Thyroid gland (tissue), 4 donors: ENCODE measurements at regions not wholly inside any gene's neighbourhood (a gene's known extent, or its start where the extent isn't known, plus 50 kb on each side); places are given as distances from the start of the nearest gene placed in this dataset.

Experiments used
- DNase-seq, 2 donors: peaks; one replicate each; pipeline ENCODE4 v3.0.0-alpha.2; 2019
- H3K27ac ChIP-seq, 3 donors: fragments of 200-600 bp; sonication (generic); 1 replicate in 2 of 3; 2 replicates in 1 of 3; pipeline ENCODE4 v1.5.1; 2016 to 2019; ENCODE audit warnings: mild to moderate bottlenecking in 1 of 3, moderate library complexity in 1 of 3
- H3K27me3 ChIP-seq: fragments of 200-600 bp; sonication (generic); one replicate; pipeline ENCODE4 v1.5.1; 2019
- H3K36me3 ChIP-seq, 2 donors: fragments of 200-600 bp; sonication (generic); one replicate each; pipeline ENCODE4 v1.5.1; 2016 to 2019
- H3K4me1 ChIP-seq, 2 donors: fragments of 200-600 bp; sonication (generic); one replicate each; pipeline ENCODE4 v1.5.1; 2017 to 2019
- H3K4me3 ChIP-seq, 3 donors: fragments of 200-600 bp; sonication (generic); replicated peaks in 1 of 3; 1 replicate in 2 of 3; 2 replicates in 1 of 3; pipeline ENCODE4 v1.5.1; 2016; ENCODE audit warnings: mild to moderate bottlenecking in 1 of 3
- H3K9me3 ChIP-seq: fragments of 200-600 bp; sonication (generic); one replicate; pipeline ENCODE4 v1.5.1; 2017
- POLR2A ChIP-seq, 2 donors: fragments of 450-650 bp; IDR thresholded peaks; one replicate each; pipeline ENCODE4 v1.6.1; 2017; ENCODE audit warnings: antibody characterized with exemption in 2 of 2, mild to moderate bottlenecking in 2 of 2, moderate library complexity in 1 of 2
- WGBS, 2 donors: methylation state at CpG; one replicate each; pipeline ENCODE4 v1.1.5; 2017; 5-methylcytosine and 5-hydroxymethylcytosine counted together
- intact Hi-C: fragments of 100-400 bp; cut with DNase I; formaldehyde crosslinking; loops from one replicate; pipeline ENCODE4 v1.15.1; 2023
- TF ChIP-seq, protein P1 (sequence below), 6 experiments: fragments of 200-600 bp in 3 of 6; fragments of 450-650 bp in 3 of 6; sonication (generic) in 3 of 6; IDR thresholded peaks; one replicate each; pipeline ENCODE4 v1.5.1; 2016 to 2019; ENCODE audit warnings: antibody characterized with exemption in 6 of 6, mild to moderate bottlenecking in 2 of 6, inconsistent platforms in 1 of 6, moderate library complexity in 1 of 6

DNA sequence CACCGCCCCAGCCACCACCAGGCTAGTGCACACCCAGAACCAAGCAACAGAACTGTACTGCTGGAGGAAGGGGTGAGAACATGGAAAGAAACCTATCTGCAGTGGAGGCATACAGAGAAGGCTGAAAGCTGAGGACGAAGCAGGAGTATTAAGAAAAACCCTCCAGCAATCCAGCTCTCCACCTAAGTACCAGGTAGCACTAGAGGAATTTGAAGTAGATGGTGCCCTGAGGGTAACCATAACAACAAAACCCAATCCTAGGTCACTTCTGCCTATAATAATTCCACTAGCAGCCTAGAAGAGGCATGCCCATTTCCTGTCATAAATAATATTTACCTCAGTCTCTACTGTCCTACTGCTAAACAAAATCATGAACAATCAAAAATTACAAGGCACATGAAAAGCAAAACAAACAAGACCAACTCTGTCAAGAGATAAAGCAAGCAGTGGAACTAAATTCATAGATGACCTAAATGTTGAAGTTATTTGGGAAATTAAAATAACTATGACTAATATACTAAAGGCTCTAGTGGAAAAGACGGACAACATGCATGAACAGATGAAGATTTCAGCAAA lies 51.1 kb downstream of the HYCC1 start:
- H3K4me1 ChIP-seq: no peaks in the 10 kb centered on the region
- intact Hi-C loops: no loop called here
- WGBS, 2 donors: 64 to 83% methylated on average over 3 of the region's 3 CpGs
- DNase-seq: no peak
- H3K27me3 ChIP-seq: no peaks in the 10 kb centered on the region
- TF ChIP-seq POLR2A (IDR thresholded peaks at IDR 0.05): no peak
- TF ChIP-seq, protein P1, sequence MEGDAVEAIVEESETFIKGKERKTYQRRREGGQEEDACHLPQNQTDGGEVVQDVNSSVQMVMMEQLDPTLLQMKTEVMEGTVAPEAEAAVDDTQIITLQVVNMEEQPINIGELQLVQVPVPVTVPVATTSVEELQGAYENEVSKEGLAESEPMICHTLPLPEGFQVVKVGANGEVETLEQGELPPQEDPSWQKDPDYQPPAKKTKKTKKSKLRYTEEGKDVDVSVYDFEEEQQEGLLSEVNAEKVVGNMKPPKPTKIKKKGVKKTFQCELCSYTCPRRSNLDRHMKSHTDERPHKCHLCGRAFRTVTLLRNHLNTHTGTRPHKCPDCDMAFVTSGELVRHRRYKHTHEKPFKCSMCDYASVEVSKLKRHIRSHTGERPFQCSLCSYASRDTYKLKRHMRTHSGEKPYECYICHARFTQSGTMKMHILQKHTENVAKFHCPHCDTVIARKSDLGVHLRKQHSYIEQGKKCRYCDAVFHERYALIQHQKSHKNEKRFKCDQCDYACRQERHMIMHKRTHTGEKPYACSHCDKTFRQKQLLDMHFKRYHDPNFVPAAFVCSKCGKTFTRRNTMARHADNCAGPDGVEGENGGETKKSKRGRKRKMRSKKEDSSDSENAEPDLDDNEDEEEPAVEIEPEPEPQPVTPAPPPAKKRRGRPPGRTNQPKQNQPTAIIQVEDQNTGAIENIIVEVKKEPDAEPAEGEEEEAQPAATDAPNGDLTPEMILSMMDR (IDR thresholded peaks at IDR 0.05): no peak
- no peaks in the 10 kb centered on the region for H3K9me3 ChIP-seq
- no peak overlapping the region for H3K4me3 ChIP-seq
- H3K36me3 ChIP-seq: no peaks in the 10 kb centered on the region
- no peak overlapping the region for H3K27ac ChIP-seq

- Histone ChIP-seq H3K27ac (no peak overlapping the region), H3K4me3 (no peak overlapping the region), H3K9me3 (no peaks in the 10 kb centered on the region), H3K27me3 (no peaks in the 10 kb centered on the region), H3K36me3 (no peaks in the 10 kb centered on the region), H3K4me1 (no peaks in the 10 kb centered on the region)
- 88 to 91% methylated on average over 1 of the region's 1 CpG for WGBS, 2 donors
- TF ChIP-seq POLR2A (IDR thresholded peaks at IDR 0.05): no peak
- TF ChIP-seq, protein P1 (IDR thresholded peaks at IDR 0.05): no peak
- no peak for DNase-seq
- intact Hi-C loops: no loop called here
These were observed 55.2 kb downstream of the HYCC1 start for GRCh38 chr7:22958742-22959141.

GRCh38 chr7:22954251-22954650 lies 59.7 kb downstream of the HYCC1 start:
- no peak for TF ChIP-seq POLR2A (IDR thresholded peaks at IDR 0.05)
- TF ChIP-seq, protein P1 (IDR thresholded peaks at IDR 0.05): no peak
- no peak for DNase-seq
- H3K9me3 ChIP-seq: no peaks in the 10 kb centered on the region
- H3K4me3 ChIP-seq: no peak overlapping the region
- intact Hi-C loops: no loop called here
- H3K27me3 ChIP-seq: no peaks in the 10 kb centered on the region
- no peaks in the 10 kb centered on the region for H3K4me1 ChIP-seq
- H3K27ac ChIP-seq: no peak overlapping the region
- H3K36me3 ChIP-seq: no peaks in the 10 kb centered on the region
- WGBS, 2 donors: 99 to 100% methylated on average over 1 of the region's 1 CpG

DNA sequence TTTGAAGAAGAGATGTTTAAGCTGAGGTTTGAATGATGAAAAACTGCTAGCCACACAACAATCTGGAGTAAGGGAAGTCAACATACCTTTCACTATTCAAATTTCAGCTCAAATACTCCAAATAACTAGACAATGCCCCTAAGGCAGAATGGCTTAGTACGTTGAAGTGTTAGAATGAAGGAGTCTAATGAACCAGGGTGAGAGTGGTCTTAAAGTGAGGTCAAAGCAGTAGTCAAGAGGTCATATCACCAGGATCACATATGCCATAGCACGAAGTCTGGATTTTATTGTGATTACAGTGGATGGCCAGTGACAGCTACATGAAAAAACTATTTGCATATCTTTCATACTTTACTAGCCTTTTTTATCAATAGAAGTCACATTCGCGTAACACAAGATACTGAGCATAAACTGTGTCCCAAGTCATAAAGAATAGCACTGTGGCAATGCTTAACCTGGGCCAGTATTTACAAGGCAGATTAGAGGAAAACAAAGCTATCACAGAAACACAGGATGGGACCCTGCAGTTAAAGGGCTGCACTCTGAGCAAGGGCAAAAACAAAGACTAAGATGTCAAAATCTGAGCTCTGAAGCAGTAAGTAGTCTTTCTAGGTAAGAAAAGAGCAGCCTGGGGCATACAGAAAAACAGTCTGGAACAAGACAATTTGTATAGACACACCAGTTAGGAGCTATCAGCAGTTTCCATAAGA lies 61.5 kb downstream of the HYCC1 start:
- no peaks in the 10 kb centered on the region for H3K36me3 ChIP-seq
- H3K27me3 ChIP-seq: no peaks in the 10 kb centered on the region
- no peaks in the 10 kb centered on the region for H3K4me1 ChIP-seq
- no peaks in the 10 kb centered on the region for H3K9me3 ChIP-seq
- DNase-seq: no peak
- no peak overlapping the region for H3K27ac ChIP-seq
- H3K4me3 ChIP-seq: no peak overlapping the region
- intact Hi-C loops: no loop called here
- WGBS, 2 donors: 82 to 92% methylated on average over 4 of the region's 4 CpGs
- TF ChIP-seq POLR2A (IDR thresholded peaks at IDR 0.05): no peak
- TF ChIP-seq, protein P1 (IDR thresholded peaks at IDR 0.05): no peak

DNA sequence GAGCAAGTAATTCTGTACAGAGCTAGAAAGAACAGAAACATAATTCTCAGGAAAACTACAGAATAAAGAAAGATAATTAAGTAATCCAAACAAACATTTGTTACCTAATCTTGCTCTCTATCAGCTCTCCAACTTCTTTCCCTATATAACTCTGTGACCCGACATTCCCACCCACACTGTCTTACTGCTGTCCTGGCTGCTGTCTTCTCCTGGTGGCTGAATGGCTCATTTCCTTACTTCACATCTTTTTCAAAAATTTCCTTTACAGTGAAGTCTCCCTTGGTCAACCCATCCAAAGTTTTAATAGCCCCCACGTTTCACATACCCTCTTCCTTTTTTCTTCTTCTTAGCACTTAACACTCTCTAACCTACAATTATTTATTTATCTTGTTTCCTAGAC lies 64.0 kb downstream of the HYCC1 start:
- H3K4me3 ChIP-seq: no peak overlapping the region
- TF ChIP-seq, protein P1 (IDR thresholded peaks at IDR 0.05): no peak
- no peak for DNase-seq
- no peaks in the 10 kb centered on the region for H3K4me1 ChIP-seq
- H3K9me3 ChIP-seq: no peaks in the 10 kb centered on the region
- H3K27me3 ChIP-seq: no peaks in the 10 kb centered on the region
- H3K27ac ChIP-seq: no peak overlapping the region
- intact Hi-C loops: no loop called here
- peaks cover 0 to 5% of the 10 kb centered on the region in 2 donors for H3K36me3 ChIP-seq
- 55 to 57% methylated on average over 2 of the region's 2 CpGs for whole genome bisulfite sequencing, 2 donors
